Vagina (tissue), 2 donors: ENCODE measurements at regions not wholly inside any gene's neighbourhood (a gene's known extent, or its start where the extent isn't known, plus 50 kb on each side); places are given as distances from the start of the nearest gene placed in this dataset.

Experiments
- POLR2A ChIP-seq, 2 donors: fragments of 450-650 bp; IDR thresholded peaks; one replicate each; pipeline ENCODE4 v1.6.1; 2017; ENCODE audit warnings: antibody characterized with exemption in 2 of 2, mild to moderate bottlenecking in 2 of 2, moderate library complexity in 2 of 2
- POLR2AphosphoS5 ChIP-seq, 2 donors: sonication (generic); formaldehyde crosslinking; IDR thresholded peaks; one replicate each; pipeline ENCODE4 v1.9.0; 2017; ENCODE audit warnings: antibody characterized with exemption in 2 of 2, mild to moderate bottlenecking in 2 of 2, low read depth in 1 of 2; ENCODE audit not compliant: insufficient read depth in 1 of 2
- TF ChIP-seq, protein P1 (sequence below), 3 experiments: fragments of 450-650 bp in 2 of 3; fragments of 200-600 bp in 1 of 3; sonication (generic) in 1 of 3; IDR thresholded peaks; one replicate each; pipeline ENCODE4 v1.5.1; 2017 to 2019; ENCODE audit warnings: antibody characterized with exemption in 3 of 3, mild to moderate bottlenecking in 2 of 3, moderate library complexity in 2 of 3

DNA sequence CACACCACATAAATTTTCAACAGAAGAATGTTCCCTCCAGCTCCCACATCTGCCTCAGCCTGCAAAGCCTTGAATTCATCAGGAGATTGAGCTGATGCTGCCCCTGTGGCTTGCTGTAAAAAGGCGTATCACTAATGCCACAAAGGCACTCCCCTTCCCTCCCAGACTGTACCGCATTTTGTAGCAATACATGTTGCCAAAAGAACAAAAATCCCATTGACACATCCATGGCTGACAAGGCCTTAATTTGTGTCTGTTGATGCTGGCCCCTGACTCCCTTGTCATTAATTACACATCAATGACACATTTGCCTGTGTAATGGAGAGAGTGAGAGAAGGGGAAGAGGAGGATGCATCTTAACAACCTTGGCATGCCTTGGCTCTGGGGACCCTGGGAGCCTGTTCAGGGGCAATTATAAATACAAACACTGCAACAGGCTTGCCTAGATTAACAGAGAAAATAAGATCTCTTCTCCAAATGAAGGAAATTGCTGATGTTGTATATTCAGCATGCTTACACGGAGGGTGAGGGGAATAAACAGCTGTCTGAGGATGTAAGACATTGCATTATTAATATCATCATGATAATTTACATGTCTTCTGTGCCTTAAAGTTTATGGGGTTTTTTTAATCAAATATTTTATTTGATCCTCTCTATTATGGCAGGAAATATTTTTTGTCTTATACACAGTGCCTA, 264.0 kb downstream of the SUCLG1 start:
- TF ChIP-seq, protein P1, sequence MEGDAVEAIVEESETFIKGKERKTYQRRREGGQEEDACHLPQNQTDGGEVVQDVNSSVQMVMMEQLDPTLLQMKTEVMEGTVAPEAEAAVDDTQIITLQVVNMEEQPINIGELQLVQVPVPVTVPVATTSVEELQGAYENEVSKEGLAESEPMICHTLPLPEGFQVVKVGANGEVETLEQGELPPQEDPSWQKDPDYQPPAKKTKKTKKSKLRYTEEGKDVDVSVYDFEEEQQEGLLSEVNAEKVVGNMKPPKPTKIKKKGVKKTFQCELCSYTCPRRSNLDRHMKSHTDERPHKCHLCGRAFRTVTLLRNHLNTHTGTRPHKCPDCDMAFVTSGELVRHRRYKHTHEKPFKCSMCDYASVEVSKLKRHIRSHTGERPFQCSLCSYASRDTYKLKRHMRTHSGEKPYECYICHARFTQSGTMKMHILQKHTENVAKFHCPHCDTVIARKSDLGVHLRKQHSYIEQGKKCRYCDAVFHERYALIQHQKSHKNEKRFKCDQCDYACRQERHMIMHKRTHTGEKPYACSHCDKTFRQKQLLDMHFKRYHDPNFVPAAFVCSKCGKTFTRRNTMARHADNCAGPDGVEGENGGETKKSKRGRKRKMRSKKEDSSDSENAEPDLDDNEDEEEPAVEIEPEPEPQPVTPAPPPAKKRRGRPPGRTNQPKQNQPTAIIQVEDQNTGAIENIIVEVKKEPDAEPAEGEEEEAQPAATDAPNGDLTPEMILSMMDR (IDR thresholded peaks at IDR 0.05), result no peak
- TF ChIP-seq POLR2AphosphoS5 (IDR thresholded peaks at IDR 0.05; ENCODE audit: insufficient read depth in 1 of 2, low read depth in 1 of 2) (no peak), POLR2A (IDR thresholded peaks at IDR 0.05) (no peak)
